ENCODE measurements at regions not wholly inside any gene's neighbourhood (a gene's known extent, or its start where the extent isn't known, plus 50 kb on each side); places are given as distances from the start of the nearest gene placed in this dataset.

DNA sequence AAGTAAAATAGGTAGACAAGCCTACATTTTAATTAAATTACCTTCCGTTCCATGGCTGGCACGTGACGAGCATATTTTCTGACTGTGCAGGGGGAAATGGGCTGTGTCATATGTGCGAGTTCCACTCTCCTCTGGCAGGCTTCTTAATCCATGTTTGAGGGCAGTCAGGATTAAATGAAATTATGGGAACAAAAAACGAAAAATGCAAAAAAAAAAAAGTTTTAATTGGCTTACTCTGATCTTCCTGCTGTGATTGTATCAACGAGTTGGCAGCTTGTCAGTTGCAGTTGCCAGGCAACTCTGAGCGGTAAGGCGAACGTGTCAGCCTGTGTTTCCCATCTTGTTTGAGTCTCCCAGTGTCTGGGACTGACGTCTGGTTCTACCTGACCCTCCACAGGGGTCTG is 302.9 kb upstream of the XYLT1 start:
- TF ChIP-seq RBFOX2 (IDR thresholded peaks at IDR 0.05; ENCODE audit: low read depth, low read length) = no peak
- TF ChIP-seq ZSCAN20 (CRISPR knock-in tag; IDR thresholded peaks at IDR 0.05; ENCODE audit: borderline replicate concordance) = no peak
- no peak for TF ChIP-seq SMAD3 (CRISPR knock-in tag; IDR thresholded peaks at IDR 0.05)
- TF ChIP-seq SIN3A (IDR thresholded peaks at IDR 0.05; ENCODE audit: borderline replicate concordance, low read depth, low read length) = no peak
- no peak for TF ChIP-seq NR2F6 (IDR thresholded peaks at IDR 0.05)
- TF ChIP-seq NR2F6 (CRISPR knock-in tag; IDR thresholded peaks at IDR 0.05) = no peak
- TF ChIP-seq SP5 (CRISPR knock-in tag; IDR thresholded peaks at IDR 0.05; ENCODE audit: borderline replicate concordance, low read depth) = no peak
- TF ChIP-seq HMG20A (CRISPR knock-in tag; IDR thresholded peaks at IDR 0.05; ENCODE audit: borderline replicate concordance) = no peak
- no peak for TF ChIP-seq CTCF (CRISPR knock-in tag; IDR thresholded peaks at IDR 0.05)
- TF ChIP-seq ESRRA (CRISPR knock-in tag; IDR thresholded peaks at IDR 0.05; ENCODE audit: low read depth) = no peak
- no peak for TF ChIP-seq MED13 (CRISPR knock-in tag; IDR thresholded peaks at IDR 0.05)
- TF ChIP-seq REL (CRISPR knock-in tag; conservative IDR thresholded peaks at IDR 0.05) = no peak
- TF ChIP-seq NR1H2 (CRISPR knock-in tag; IDR thresholded peaks at IDR 0.05; ENCODE audit: borderline replicate concordance, low read depth) = no peak

Data from HepG2 (cell line).